Esophagus mucosa (tissue), 1 donor: ENCODE measurements at regions not wholly inside any gene's neighbourhood (a gene's known extent, or its start where the extent isn't known, plus 50 kb on each side); places are given as distances from the start of the nearest gene placed in this dataset.
"Not testable (repeated sequence)": the region's sequence is repeated elsewhere in the genome, so short reads cannot be mapped to it uniquely, and the experiment has no call there.

Experiments used
- ATAC-seq: fragments of 200-7000 bp; cut with Tn5 transposase; one replicate; pipeline ENCODE4 v1.9.1; 2020
- donor health status: DM: yes; HTN: yes; CAD: no.

GRCh38 chr3:87793337-87793877 is 265.4 kb downstream of the CGGBP1 start:
- ATAC-seq, result no peak

- peak; percentile 33 for ATAC-seq
These were observed 266.1 kb downstream of the CGGBP1 start, which contains the start of gene HTR1F for GRCh38 chr3:87792534-87793336. Gene HTR1F, plus strand, starts transcription at chr3:87792706.

GRCh38 chr3:87792198-87792533 is 266.6 kb downstream of the CGGBP1 start:
- ATAC-seq, result no peak

- ATAC-seq, result no peak
These were observed 267.4 kb downstream of the CGGBP1 start for GRCh38 chr3:87791248-87792027.

- not testable (repeated sequence) for ATAC-seq
These were observed 269.8 kb downstream of the CGGBP1 start for GRCh38 chr3:87789049-87789448.

GRCh38 chr3:87788516-87788915 is 270.3 kb downstream of the CGGBP1 start:
- ATAC-seq, result no peak

GRCh38 chr3:87780811-87781210 is 278.0 kb downstream of the CGGBP1 start:
- no peak for ATAC-seq

- ATAC-seq, result no peak
These were observed 279.9 kb downstream of the CGGBP1 start for GRCh38 chr3:87778876-87779275.

- ATAC-seq, result peak; percentile 62
These were observed 287.2 kb downstream of the CGGBP1 start for GRCh38 chr3:87771337-87772192.

GRCh38 chr3:87766721-87767120 is 292.1 kb downstream of the CGGBP1 start:
- ATAC-seq, result no peak

GRCh38 chr3:87765256-87765655 is 293.5 kb downstream of the CGGBP1 start:
- ATAC-seq, result no peak

GRCh38 chr3:87761795-87762194 is 297.0 kb downstream of the CGGBP1 start:
- no peak for ATAC-seq

GRCh38 chr3:87761341-87761740 is 297.5 kb downstream of the CGGBP1 start:
- no peak for ATAC-seq

- no peak for ATAC-seq
These were observed 302.2 kb downstream of the CGGBP1 start for GRCh38 chr3:87756616-87757015.

GRCh38 chr3:87755852-87756251 is 303.0 kb downstream of the CGGBP1 start:
- no peak for ATAC-seq

GRCh38 chr3:87742250-87742649 is 316.6 kb downstream of the CGGBP1 start:
- no peak for ATAC-seq

GRCh38 chr3:87740894-87741293 is 317.9 kb downstream of the CGGBP1 start:
- ATAC-seq, result peak; percentile 55

GRCh38 chr3:87737817-87738216 is 321.0 kb downstream of the CGGBP1 start:
- not testable (repeated sequence) for ATAC-seq

- peak; percentile 92 for ATAC-seq
These were observed 325.0 kb downstream of the CGGBP1 start for GRCh38 chr3:87733671-87734367.

GRCh38 chr3:87732294-87732693 is 326.5 kb downstream of the CGGBP1 start:
- ATAC-seq, result no peak

GRCh38 chr3:87727783-87728182 is 331.0 kb downstream of the CGGBP1 start:
- ATAC-seq, result no peak

- no peak for ATAC-seq
These were observed 339.7 kb downstream of the CGGBP1 start for GRCh38 chr3:87719060-87719459.
